Gastroesophageal sphincter (tissue), 3 donors: ENCODE measurements at regions not wholly inside any gene's neighbourhood (a gene's known extent, or its start where the extent isn't known, plus 50 kb on each side); places are given as distances from the start of the nearest gene placed in this dataset.

ENCODE experiments used
- CTCF ChIP-seq, 4 experiments: fragments of 200-600 bp in 2 of 4; fragments of 450-650 bp in 2 of 4; sonication (generic) in 1 of 4; IDR thresholded peaks; one replicate each; pipeline ENCODE4 v1.5.1; 2017 to 2019; ENCODE audit warnings: antibody characterized with exemption in 4 of 4, mild to moderate bottlenecking in 2 of 4, moderate library complexity in 2 of 4
- EP300 ChIP-seq: sonication (generic); formaldehyde crosslinking; IDR thresholded peaks from one replicate; pipeline ENCODE4 v1.6.1; 2017; ENCODE audit warnings: antibody characterized with exemption, mild to moderate bottlenecking
- POLR2A ChIP-seq, 2 donors: fragments of 450-650 bp; IDR thresholded peaks; one replicate each; pipeline ENCODE4 v1.6.1; 2017; ENCODE audit warnings: antibody characterized with exemption in 2 of 2, mild to moderate bottlenecking in 2 of 2, moderate library complexity in 1 of 2

- no peak for TF ChIP-seq CTCF (IDR thresholded peaks at IDR 0.05)
- TF ChIP-seq POLR2A (IDR thresholded peaks at IDR 0.05), result no peak
- TF ChIP-seq EP300, result no peak
These were observed 215.3 kb downstream of the SEC16B start for GRCh38 chr1:177754603-177755002.
